Memory B cell (primary cell): ENCODE measurements at regions not wholly inside any gene's neighbourhood (a gene's known extent, or its start where the extent isn't known, plus 50 kb on each side); places are given as distances from the start of the nearest gene placed in this dataset.
A peak's percentile ranks its signal among the peaks of the same experiment; 100 is the strongest.

Experiments
- ATAC-seq: fragments of 150-1000 bp; cut with Tn5 transposase; 2 replicates; pipeline ENCODE4 v1.10.0; 2021; ENCODE audit warnings: low read depth, mild to moderate bottlenecking, moderate library complexity
- DNase-seq, 2 donors: peaks; one replicate each; pipeline ENCODE4 v3.0.0; 2022; ENCODE audit warnings: low spot score in 2 of 2
- H3K27ac Mint-ChIP-seq: one replicate; pipeline ENCODE4 v1.8.0; 2022; ENCODE audit warnings: mild to moderate bottlenecking, moderate library complexity, mixed read lengths
- H3K27me3 Mint-ChIP-seq: one replicate; pipeline ENCODE4 v1.8.0; 2022; ENCODE audit warnings: mixed read lengths
- H3K36me3 Mint-ChIP-seq: one replicate; pipeline ENCODE4 v1.8.0; 2022; ENCODE audit warnings: mild to moderate bottlenecking, mixed read lengths
- H3K4me1 Mint-ChIP-seq: one replicate; pipeline ENCODE4 v1.8.0; 2022; ENCODE audit warnings: mixed read lengths
- H3K4me3 Mint-ChIP-seq: one replicate; pipeline ENCODE4 v1.8.0; 2022; ENCODE audit warnings: mild to moderate bottlenecking, moderate library complexity, mixed read lengths
- H3K9me3 Mint-ChIP-seq: one replicate; pipeline ENCODE4 v1.8.0; 2022; ENCODE audit warnings: mixed read lengths

DNA sequence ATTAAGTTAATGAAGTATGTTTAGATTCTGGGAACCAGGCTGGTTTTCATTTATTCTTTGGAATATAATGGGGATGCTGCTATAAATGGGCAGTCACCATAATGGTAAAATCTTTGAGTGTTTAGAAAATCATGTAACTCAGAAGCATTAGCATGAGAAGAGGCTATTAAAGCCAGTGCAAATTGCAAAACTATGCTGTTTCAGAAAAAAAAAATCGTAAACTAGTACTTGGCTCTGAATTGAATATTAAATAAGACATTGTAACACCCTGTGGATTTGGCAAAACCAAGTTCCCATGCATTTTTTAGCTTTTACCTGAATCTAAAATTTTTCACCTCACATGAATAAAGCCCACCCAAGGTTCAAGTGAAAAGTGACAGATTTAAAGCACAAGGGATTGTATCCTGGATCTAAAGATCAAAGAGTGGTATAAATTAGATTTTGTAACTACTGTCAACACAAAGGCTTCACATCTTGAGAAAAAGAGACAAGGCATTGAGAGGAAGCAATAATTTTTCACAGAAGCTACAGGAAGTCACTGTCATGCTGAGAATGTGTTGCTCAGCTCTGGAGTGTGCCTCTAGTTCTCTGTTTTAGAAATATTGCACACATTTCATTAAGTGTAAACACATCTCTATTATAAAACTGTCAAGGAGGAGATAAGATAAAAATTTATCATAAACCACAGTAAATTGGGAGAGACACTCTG lies 142.2 kb downstream of the ABCA8 start:
- H3K4me1 Mint-ChIP-seq: no peaks in the 10 kb centered on the region
- ATAC-seq (no peak), DNase-seq (no peak)
- H3K27ac Mint-ChIP-seq: no peak overlapping the region
- peaks cover 2% of the 10 kb centered on the region for H3K36me3 Mint-ChIP-seq
- H3K4me3 Mint-ChIP-seq: no peak overlapping the region
- peaks cover 8% of the 10 kb centered on the region for H3K9me3 Mint-ChIP-seq
- H3K27me3 Mint-ChIP-seq: peaks cover 2% of the 10 kb centered on the region

DNA sequence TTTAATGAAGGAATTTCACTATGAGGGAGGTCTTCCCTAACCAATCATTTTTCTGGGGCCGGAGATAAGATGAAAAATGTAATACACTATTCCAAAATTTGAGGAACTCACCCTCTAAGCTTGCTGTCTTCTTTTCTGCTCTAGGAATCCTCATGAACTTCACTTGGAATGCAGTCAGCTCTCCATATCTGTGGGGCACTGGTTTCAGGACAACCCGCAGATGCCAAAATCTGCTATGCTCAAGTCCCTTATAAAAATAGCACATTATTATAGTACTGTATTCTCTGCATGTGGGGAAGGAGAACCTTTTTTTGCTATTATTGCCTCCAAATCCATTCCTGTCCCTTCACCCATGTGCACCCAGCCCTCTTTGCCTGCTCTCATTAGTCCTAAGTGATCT lies 146.0 kb downstream of the ABCA8 start:
- H3K27ac Mint-ChIP-seq: no peak overlapping the region
- peaks cover 5% of the 10 kb centered on the region for H3K9me3 Mint-ChIP-seq
- no peak for DNase-seq
- H3K36me3 Mint-ChIP-seq: peaks cover 2% of the 10 kb centered on the region
- no peak overlapping the region for H3K4me3 Mint-ChIP-seq
- no peak for ATAC-seq
- peaks cover 3% of the 10 kb centered on the region for H3K27me3 Mint-ChIP-seq
- H3K4me1 Mint-ChIP-seq: no peaks in the 10 kb centered on the region

DNA sequence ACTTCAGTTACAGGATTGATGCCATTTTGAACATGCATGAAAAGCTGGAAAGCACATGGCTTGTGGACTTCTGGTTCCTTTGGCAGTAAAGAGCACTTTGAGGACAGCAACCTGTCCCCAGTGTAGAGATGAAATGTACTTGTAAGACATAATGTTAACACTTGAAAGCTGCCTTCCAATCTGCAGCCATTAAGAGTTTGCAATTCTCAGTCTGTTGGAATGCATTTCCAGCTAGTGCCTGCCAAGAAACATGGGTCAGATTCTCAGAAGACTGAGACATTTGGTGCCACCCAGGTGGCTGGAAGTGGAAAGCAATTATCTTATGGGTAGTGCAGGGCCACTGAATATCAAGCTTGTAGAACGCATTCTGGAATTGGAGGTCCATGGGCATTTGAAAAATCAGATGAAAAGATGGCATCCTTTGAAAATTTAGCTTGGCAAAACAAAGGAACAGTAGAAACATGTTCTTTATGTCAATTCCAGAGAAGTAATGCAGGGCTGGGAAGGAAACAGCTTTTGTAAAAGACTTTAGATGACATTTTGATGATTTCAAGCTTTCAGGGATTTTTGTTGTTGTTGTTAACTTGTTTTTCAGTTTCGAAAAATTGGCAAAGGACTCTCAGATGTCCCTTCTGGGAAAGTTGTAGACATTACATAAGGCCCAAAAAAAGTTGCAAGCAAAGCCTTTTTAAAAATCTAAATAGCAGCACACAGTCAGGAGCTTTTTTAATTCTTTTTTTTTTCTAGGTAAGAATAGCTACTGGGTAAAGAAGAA lies 147.0 kb downstream of the ABCA8 start:
- H3K4me1 Mint-ChIP-seq: no peaks in the 10 kb centered on the region
- peaks cover 3% of the 10 kb centered on the region for H3K27me3 Mint-ChIP-seq
- H3K27ac Mint-ChIP-seq: no peak overlapping the region
- no peak overlapping the region for H3K4me3 Mint-ChIP-seq
- H3K36me3 Mint-ChIP-seq: peaks cover 2% of the 10 kb centered on the region
- ATAC-seq (no peak), DNase-seq (no peak)
- H3K9me3 Mint-ChIP-seq: peaks cover 5% of the 10 kb centered on the region

DNA sequence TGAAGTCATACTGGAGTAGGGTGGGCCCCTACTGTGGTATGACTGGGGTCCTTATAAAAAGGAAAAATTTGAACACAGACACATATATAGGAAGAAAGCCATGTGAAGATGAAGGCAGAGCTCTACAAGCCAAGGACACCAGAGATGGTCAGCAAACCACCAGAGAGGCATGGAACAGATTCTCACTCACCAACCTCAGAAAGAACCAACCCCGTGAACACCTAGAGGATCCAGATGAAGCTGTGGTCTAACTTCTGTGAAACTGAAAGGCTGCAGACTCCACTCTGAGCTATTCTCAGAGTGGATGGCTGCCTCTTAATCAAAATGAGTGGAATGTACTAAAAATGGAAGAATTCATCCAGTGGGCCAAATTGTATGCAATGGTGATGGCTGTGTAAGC lies 149.6 kb downstream of the ABCA8 start:
- no peaks in the 10 kb centered on the region for H3K4me1 Mint-ChIP-seq
- no peak overlapping the region for H3K4me3 Mint-ChIP-seq
- no peaks in the 10 kb centered on the region for H3K36me3 Mint-ChIP-seq
- H3K27me3 Mint-ChIP-seq: peaks cover 3% of the 10 kb centered on the region
- DNase-seq: no peak
- no peak for ATAC-seq
- no peaks in the 10 kb centered on the region for H3K9me3 Mint-ChIP-seq
- H3K27ac Mint-ChIP-seq: no peak overlapping the region

GRCh38 chr17:68804777-68805520 lies 150.2 kb downstream of the ABCA8 start:
- no peak for ATAC-seq
- no peak overlapping the region for H3K27ac Mint-ChIP-seq
- no peak overlapping the region for H3K4me3 Mint-ChIP-seq
- no peak for DNase-seq
- H3K27me3 Mint-ChIP-seq: peaks cover 4% of the 10 kb centered on the region
- H3K9me3 Mint-ChIP-seq: peaks cover 1% of the 10 kb centered on the region
- no peaks in the 10 kb centered on the region for H3K36me3 Mint-ChIP-seq
- no peaks in the 10 kb centered on the region for H3K4me1 Mint-ChIP-seq

GRCh38 chr17:68803164-68803929 lies 151.8 kb downstream of the ABCA8 start:
- H3K27ac Mint-ChIP-seq: no peak overlapping the region
- H3K9me3 Mint-ChIP-seq: peaks cover 1% of the 10 kb centered on the region
- ATAC-seq: no peak
- peaks cover 4% of the 10 kb centered on the region for H3K27me3 Mint-ChIP-seq
- no peak for DNase-seq
- H3K4me1 Mint-ChIP-seq: no peaks in the 10 kb centered on the region
- no peak overlapping the region for H3K4me3 Mint-ChIP-seq
- no peaks in the 10 kb centered on the region for H3K36me3 Mint-ChIP-seq

DNA sequence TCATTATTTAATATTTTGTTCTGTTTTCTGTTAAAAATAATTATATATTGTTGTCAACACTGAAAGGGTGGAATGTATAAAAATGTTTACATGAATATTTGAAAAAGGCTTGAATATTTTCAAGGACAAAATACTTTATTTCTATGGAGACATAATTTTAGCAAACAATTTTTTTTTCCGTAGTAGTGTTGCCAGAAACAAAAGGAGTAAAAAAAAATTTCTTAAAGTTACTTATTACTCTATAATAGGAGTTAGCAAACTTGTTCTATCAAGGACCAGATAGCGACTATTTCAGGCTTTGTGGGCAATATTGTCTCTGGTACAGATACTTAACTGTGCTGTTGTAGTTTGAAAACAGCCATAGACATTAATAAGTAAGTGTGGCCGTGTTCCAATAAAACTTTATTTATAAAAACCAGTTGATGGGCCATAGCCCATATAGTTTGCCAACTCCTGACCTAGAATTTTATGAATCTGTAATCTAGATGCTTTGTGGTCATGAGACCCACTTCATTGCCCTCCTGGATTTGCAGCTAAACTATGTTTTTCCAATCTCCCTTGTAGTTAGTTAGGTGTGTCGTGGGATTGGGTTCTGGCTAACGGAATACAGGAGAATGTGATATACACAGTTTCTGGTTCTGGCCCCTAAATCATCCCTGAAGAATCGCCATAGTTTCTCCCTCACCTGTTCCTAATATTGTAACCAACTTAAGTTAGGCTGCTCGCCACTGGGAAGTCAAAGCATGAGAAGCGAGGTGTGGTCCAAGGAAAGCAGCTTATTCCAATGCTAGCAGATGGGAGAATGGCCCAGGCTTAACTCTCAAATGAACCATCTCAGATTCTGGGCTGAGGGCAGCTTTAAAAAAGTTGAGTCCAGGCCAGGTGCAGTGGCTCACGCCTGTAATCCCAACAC lies 153.6 kb downstream of the ABCA8 start:
- Mint-ChIP-seq H3K4me3 (no peak overlapping the region), H3K9me3 (peaks cover 1% of the 10 kb centered on the region), H3K27ac (no peak overlapping the region), H3K36me3 (no peaks in the 10 kb centered on the region), H3K4me1 (peaks cover 2% of the 10 kb centered on the region), H3K27me3 (peaks cover 2% of the 10 kb centered on the region)
- no peak for ATAC-seq
- no peak for DNase-seq

DNA sequence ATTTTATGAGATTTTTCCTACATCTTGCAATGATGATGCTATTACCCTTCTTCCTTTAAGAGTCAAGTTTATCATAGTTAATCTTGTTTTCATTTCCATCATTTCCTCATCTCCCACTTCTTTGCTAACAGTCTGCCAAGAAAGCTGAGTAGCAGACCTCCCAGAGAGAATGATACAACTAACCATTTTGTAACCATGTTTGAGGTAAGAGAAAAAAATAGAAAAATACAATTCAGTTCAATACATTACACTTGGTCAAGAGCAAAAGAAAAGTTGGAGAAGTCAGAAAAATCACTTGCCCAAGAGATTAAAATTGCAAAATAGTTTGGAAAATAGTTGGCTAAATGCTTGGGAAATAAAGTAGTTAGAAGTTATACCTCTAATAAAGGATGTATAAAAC lies 154.4 kb downstream of the ABCA8 start:
- ATAC-seq (no peak), DNase-seq (no peak)
- Mint-ChIP-seq H3K36me3 (no peaks in the 10 kb centered on the region), H3K9me3 (peaks cover 1% of the 10 kb centered on the region), H3K27ac (no peak overlapping the region), H3K4me1 (peaks cover 9% of the 10 kb centered on the region), H3K4me3 (no peak overlapping the region), H3K27me3 (peaks cover 2% of the 10 kb centered on the region)

- H3K36me3 Mint-ChIP-seq: peaks cover 1% of the 10 kb centered on the region
- peak; percentile 45 for ATAC-seq
- H3K4me1 Mint-ChIP-seq: peaks cover 37% of the 10 kb centered on the region
- DNase-seq: no peak
- peak overlapping the region; percentile 80 for H3K27ac Mint-ChIP-seq
- peaks cover 2% of the 10 kb centered on the region for H3K27me3 Mint-ChIP-seq
- peaks cover 1% of the 10 kb centered on the region for H3K9me3 Mint-ChIP-seq
- peak overlapping the region; percentile 64 for H3K4me3 Mint-ChIP-seq
Observed at GRCh38 chr17:68794636-68795434, 160.4 kb downstream of the ABCA8 start.

- Mint-ChIP-seq H3K9me3 (peaks cover 1% of the 10 kb centered on the region), H3K27ac (no peak overlapping the region), H3K4me3 (no peak overlapping the region), H3K4me1 (peaks cover 37% of the 10 kb centered on the region), H3K27me3 (peaks cover 2% of the 10 kb centered on the region), H3K36me3 (peaks cover 1% of the 10 kb centered on the region)
- no peak for DNase-seq
- no peak for ATAC-seq
Observed at GRCh38 chr17:68792873-68793272, 162.3 kb downstream of the ABCA8 start.

DNA sequence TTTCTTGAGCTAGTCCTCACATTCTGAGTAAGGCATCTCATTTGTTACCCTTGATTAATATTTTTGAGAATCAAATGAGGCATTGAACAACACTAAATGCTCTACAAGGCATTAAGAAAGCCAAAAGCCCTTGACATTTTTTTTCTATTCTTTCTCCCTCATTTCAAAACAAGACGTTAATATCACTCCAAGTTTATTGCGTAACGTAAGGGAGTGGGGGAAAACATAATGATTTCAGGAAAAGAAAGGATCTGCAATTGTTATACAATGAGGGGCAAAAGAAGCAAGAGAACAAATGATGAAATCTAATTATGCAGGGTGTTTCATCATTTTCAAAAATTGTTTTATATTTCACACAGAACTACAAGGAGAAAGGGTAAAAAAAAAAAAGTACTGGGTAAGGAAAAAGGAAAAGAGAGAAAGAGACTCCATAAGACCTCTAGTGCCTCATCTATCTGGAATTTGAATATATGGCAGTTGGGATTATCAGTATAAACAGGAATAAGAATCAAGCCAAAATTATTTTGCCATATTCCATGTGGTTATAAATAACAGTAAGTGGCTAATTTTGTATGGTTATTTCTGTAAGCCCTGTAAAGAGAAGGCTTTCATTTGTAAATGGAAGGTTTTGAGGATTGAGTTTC lies 163.0 kb downstream of the ABCA8 start:
- Mint-ChIP-seq H3K27ac (no peak overlapping the region), H3K9me3 (peaks cover 1% of the 10 kb centered on the region), H3K27me3 (peaks cover 3% of the 10 kb centered on the region), H3K36me3 (peaks cover 1% of the 10 kb centered on the region), H3K4me1 (peaks cover 37% of the 10 kb centered on the region), H3K4me3 (no peak overlapping the region)
- ATAC-seq (no peak), DNase-seq (no peak)

GRCh38 chr17:68790931-68791330 lies 164.3 kb downstream of the ABCA8 start:
- Mint-ChIP-seq H3K27ac (peak overlapping the region; percentile 26), H3K4me3 (no peak overlapping the region), H3K27me3 (peaks cover 4% of the 10 kb centered on the region), H3K4me1 (peaks cover 34% of the 10 kb centered on the region), H3K9me3 (peaks cover 3% of the 10 kb centered on the region), H3K36me3 (peaks cover 1% of the 10 kb centered on the region)
- ATAC-seq (no peak), DNase-seq (no peak)
